ENCODE measurements at regions not wholly inside any gene's neighbourhood (a gene's known extent, or its start where the extent isn't known, plus 50 kb on each side); places are given as distances from the start of the nearest gene placed in this dataset.

DNA sequence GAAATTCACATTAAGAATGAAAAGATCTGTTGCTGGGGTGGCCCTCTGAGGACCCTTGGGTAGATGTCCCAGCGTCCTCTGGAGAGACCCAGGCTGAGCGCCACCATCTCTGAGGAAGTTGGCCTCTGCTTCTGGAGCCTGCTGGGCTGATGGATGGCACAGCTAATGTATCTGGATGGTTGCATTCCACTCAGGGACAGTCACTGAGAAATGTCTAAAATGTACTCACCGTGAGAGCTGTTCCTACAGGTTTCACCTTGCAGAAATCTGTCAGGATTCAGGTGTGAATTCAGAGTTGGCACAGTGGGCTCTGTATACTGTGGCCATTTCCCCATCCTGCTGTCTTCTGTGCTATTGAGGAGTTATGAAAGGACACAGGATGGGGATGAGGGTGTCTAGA lies 247.2 kb downstream of the AACS start:
- Histone ChIP-seq H2AFZ (ENCODE audit: low read length) (no peak overlapping the region), H3K79me1 (ENCODE audit: insufficient read depth, low read depth, low read length, poor library complexity, severe bottlenecking) (no peaks in the 10 kb centered on the region), H3K27me3 (ENCODE audit: insufficient read depth, low read length) (no peaks in the 10 kb centered on the region), H3T11ph (ENCODE audit: low read length) (no peak overlapping the region), H2AK5ac (ENCODE audit: insufficient read length, low read length) (no peak overlapping the region), H3K9ac (ENCODE audit: extremely low read depth, insufficient read length, low read length) (no peak overlapping the region), H4K20me1 (ENCODE audit: control insufficient read depth, insufficient read depth, insufficient read length) (no peaks in the 10 kb centered on the region), H3K4ac (ENCODE audit: low read depth, low read length) (no peak overlapping the region), H3K56ac (ENCODE audit: insufficient read length, low read depth, low read length) (no peak overlapping the region), H3K23me2 (ENCODE audit: insufficient read length, low read depth, low read length, poor library complexity, severe bottlenecking) (no peaks in the 10 kb centered on the region), H3K9me3 (ENCODE audit: control insufficient read depth, low read depth, low read length) (no peaks in the 10 kb centered on the region), H3K27ac (ENCODE audit: insufficient read length, low read depth, low read length) (no peak overlapping the region), H4K91ac (ENCODE audit: insufficient read length, low read depth, low read length) (no peak overlapping the region), H2BK5ac (ENCODE audit: insufficient read length, low read length) (no peak overlapping the region), H3K23ac (ENCODE audit: insufficient read length, low read depth, low read length) (no peak overlapping the region), H3K14ac (ENCODE audit: insufficient read depth, low read length) (no peak overlapping the region), H4K8ac (replicated peaks; ENCODE audit: insufficient read length, low read depth, low read length) (no peak overlapping the region), H2BK15ac (ENCODE audit: low read depth, low read length) (no peak overlapping the region), H2BK12ac (ENCODE audit: insufficient read length, low read depth, low read length) (no peak overlapping the region), H2BK120ac (ENCODE audit: low read depth, low read length, poor library complexity, severe bottlenecking) (no peak overlapping the region), H3K4me2 (ENCODE audit: insufficient read depth, insufficient read length, low read length) (no peak overlapping the region), H4K5ac (ENCODE audit: insufficient read length, low read depth, low read length) (no peak overlapping the region), H3K79me2 (ENCODE audit: insufficient read depth, low read length) (peaks cover 2% of the 10 kb centered on the region; the same call in 1 of the 2 replicates), H3K4me1 (ENCODE audit: insufficient read depth, low read length) (peaks cover 5% of the 10 kb centered on the region; the same call in 1 of the 2 replicates), H2BK20ac (ENCODE audit: low read depth, low read length, poor library complexity, severe bottlenecking) (no peak overlapping the region), H3K18ac (ENCODE audit: insufficient read length, low read depth, low read length) (no peak overlapping the region)
- no CpG with 5 or more reads among the region's 3 CpGs for WGBS (ENCODE audit: extremely low coverage, insufficient read length, low lambda C conversion rate)
- peaks cover 0 to 3% (median 0%) of the 10 kb centered on the region in 3 experiments; a peak in 2 of 7 replicates for H3K36me3 Mint-ChIP-seq (ENCODE audit: insufficient read depth in 1 of 3, low read depth in 3 of 3)
- no peak overlapping the region for H3K4me3 Mint-ChIP-seq
- no peak for DNase-seq
- TF ChIP-seq, protein P1, sequence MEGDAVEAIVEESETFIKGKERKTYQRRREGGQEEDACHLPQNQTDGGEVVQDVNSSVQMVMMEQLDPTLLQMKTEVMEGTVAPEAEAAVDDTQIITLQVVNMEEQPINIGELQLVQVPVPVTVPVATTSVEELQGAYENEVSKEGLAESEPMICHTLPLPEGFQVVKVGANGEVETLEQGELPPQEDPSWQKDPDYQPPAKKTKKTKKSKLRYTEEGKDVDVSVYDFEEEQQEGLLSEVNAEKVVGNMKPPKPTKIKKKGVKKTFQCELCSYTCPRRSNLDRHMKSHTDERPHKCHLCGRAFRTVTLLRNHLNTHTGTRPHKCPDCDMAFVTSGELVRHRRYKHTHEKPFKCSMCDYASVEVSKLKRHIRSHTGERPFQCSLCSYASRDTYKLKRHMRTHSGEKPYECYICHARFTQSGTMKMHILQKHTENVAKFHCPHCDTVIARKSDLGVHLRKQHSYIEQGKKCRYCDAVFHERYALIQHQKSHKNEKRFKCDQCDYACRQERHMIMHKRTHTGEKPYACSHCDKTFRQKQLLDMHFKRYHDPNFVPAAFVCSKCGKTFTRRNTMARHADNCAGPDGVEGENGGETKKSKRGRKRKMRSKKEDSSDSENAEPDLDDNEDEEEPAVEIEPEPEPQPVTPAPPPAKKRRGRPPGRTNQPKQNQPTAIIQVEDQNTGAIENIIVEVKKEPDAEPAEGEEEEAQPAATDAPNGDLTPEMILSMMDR (conservative IDR thresholded peaks at IDR 0.05) = no peak
- no peak overlapping the region for H3K27ac Mint-ChIP-seq
- peaks cover 14 to 20% of the 10 kb centered on the region in 2 experiments for H3K4me1 Mint-ChIP-seq
- H3K9me3 Mint-ChIP-seq = no peaks in the 10 kb centered on the region; a peak in 1 of 5 replicates
- H3K27me3 Mint-ChIP-seq (ENCODE audit: low read depth) = peaks cover 33% of the 10 kb centered on the region

Measured in H9 (cell line).